CD14-positive monocyte (primary cell): ENCODE measurements at regions not wholly inside any gene's neighbourhood (a gene's known extent, or its start where the extent isn't known, plus 50 kb on each side); places are given as distances from the start of the nearest gene placed in this dataset.
A peak's percentile ranks its signal among the peaks of the same experiment; 100 is the strongest.

Experiments
- DNase-seq, 3 donors: peaks; one replicate each; pipeline ENCODE4 v3.0.0-alpha.2; 2011 to 2022
- H2AFZ ChIP-seq: 2 replicates; pipeline ENCODE4 v1.6.0; 2012; ENCODE audit warnings: mild to moderate bottlenecking, low read depth, low read length, inconsistent platforms; ENCODE audit not compliant: insufficient read depth, poor library complexity, severe bottlenecking
- H3K27ac ChIP-seq, 2 donors: 1 replicate in 1 of 2; 2 replicates in 1 of 2; pipeline ENCODE4 v1.5.1; 2012 to 2013; ENCODE audit warnings: low read length in 2 of 2, control low read depth in 1 of 2, inconsistent platforms in 1 of 2, low read depth in 1 of 2, mild to moderate bottlenecking in 1 of 2
- H3K27me3 ChIP-seq, 2 donors: one replicate each; pipeline versions ENCODE4 v1.6.0 to v1.6.1; 2011 to 2013; ENCODE audit warnings: low read length in 2 of 2; ENCODE audit not compliant: control insufficient read depth in 2 of 2, insufficient read depth in 2 of 2
- H3K36me3 ChIP-seq, 2 donors: replicated peaks in 1 of 2; 1 replicate in 1 of 2; 2 replicates in 1 of 2; pipeline versions ENCODE4 v1.5.1 to v1.6.1; 2012 to 2013; ENCODE audit warnings: low read length in 2 of 2, control low read depth in 1 of 2, inconsistent platforms in 1 of 2, mild to moderate bottlenecking in 1 of 2; ENCODE audit not compliant: insufficient read depth in 2 of 2, control insufficient read depth in 1 of 2
- H3K4me1 ChIP-seq, 2 donors: 1 replicate in 1 of 2; 2 replicates in 1 of 2; pipeline versions ENCODE4 v1.5.1 to v1.6.1; 2012 to 2013; ENCODE audit warnings: low read length in 2 of 2, control low read depth in 1 of 2, inconsistent platforms in 1 of 2, mild to moderate bottlenecking in 1 of 2, moderate library complexity in 1 of 2; ENCODE audit not compliant: insufficient read depth in 2 of 2, control insufficient read depth in 1 of 2
- H3K4me2 ChIP-seq: replicated peaks from 2 replicates; pipeline ENCODE3; 2012; ENCODE audit warnings: low read length, moderate library complexity, mild to moderate bottlenecking; ENCODE audit not compliant: poor library complexity, severe bottlenecking; ENCODE audit errors: extremely low read depth
- H3K4me3 ChIP-seq, 3 experiments: fragments of 200-600 bp in 1 of 3; sonication (generic) in 1 of 3; replicated peaks in 1 of 3; 1 replicate in 2 of 3; 2 replicates in 1 of 3; pipeline ENCODE4 v1.5.1; 2011 to 2013; ENCODE audit warnings: low read length in 3 of 3, mild to moderate bottlenecking in 3 of 3, control low read depth in 2 of 3, low read depth in 2 of 3, inconsistent platforms in 1 of 3, moderate library complexity in 1 of 3
- H3K79me2 ChIP-seq: 2 replicates; pipeline ENCODE4 v1.6.0; 2012; ENCODE audit warnings: mild to moderate bottlenecking, control low read depth, inconsistent platforms, low read length, moderate library complexity; ENCODE audit not compliant: insufficient read depth
- H3K9ac ChIP-seq: 2 replicates; pipeline ENCODE4 v1.6.0; 2017; ENCODE audit warnings: low read length, mild to moderate bottlenecking; ENCODE audit not compliant: insufficient read depth, poor library complexity, severe bottlenecking
- H3K9me3 ChIP-seq, 2 donors: replicated peaks in 1 of 2; 1 replicate in 1 of 2; 2 replicates in 1 of 2; pipeline versions ENCODE4 v1.5.1 to v1.6.1; 2012 to 2013; ENCODE audit warnings: low read length in 2 of 2, control low read depth in 1 of 2; ENCODE audit not compliant: control insufficient read depth in 1 of 2, insufficient read depth in 1 of 2
- H4K20me1 ChIP-seq: 2 replicates; pipeline ENCODE4 v1.6.0; 2012; ENCODE audit warnings: mild to moderate bottlenecking, low read length, control low read depth, moderate library complexity; ENCODE audit not compliant: insufficient read depth
- H3K27ac Mint-ChIP-seq, 7 donors: one replicate each; pipeline ENCODE4 v1.8.0; 2020; ENCODE audit warnings: mild to moderate bottlenecking in 7 of 7, mixed read lengths in 7 of 7, moderate library complexity in 6 of 7, inconsistent platforms in 2 of 7
- H3K27me3 Mint-ChIP-seq, 3 donors: one replicate each; pipeline ENCODE4 v1.8.0; 2021 to 2022; ENCODE audit warnings: low read depth in 3 of 3, mild to moderate bottlenecking in 3 of 3, mixed read lengths in 3 of 3, moderate library complexity in 3 of 3, inconsistent platforms in 1 of 3
- H3K36me3 Mint-ChIP-seq, 2 donors: one replicate each; pipeline ENCODE4 v1.8.0; 2020; ENCODE audit warnings: mixed read lengths in 2 of 2, inconsistent platforms in 1 of 2, mild to moderate bottlenecking in 1 of 2
- H3K4me1 Mint-ChIP-seq: one replicate; pipeline ENCODE4 v1.8.0; 2020; ENCODE audit warnings: mild to moderate bottlenecking, mixed read lengths
- H3K4me3 Mint-ChIP-seq, 2 donors: one replicate each; pipeline ENCODE4 v1.8.0; 2020; ENCODE audit warnings: mild to moderate bottlenecking in 2 of 2, mixed read lengths in 2 of 2, moderate library complexity in 1 of 2
- H3K9me3 Mint-ChIP-seq, 7 donors: one replicate each; pipeline ENCODE4 v1.8.0; 2020 to 2022; ENCODE audit warnings: mixed read lengths in 7 of 7, mild to moderate bottlenecking in 6 of 7, moderate library complexity in 6 of 7, inconsistent platforms in 2 of 7
- WGBS: methylation state at CpG from one replicate; pipeline ENCODE4 v1.1.5; 2013; ENCODE audit warnings: missing lambda C conversion rate; ENCODE audit not compliant: insufficient coverage; 5-methylcytosine and 5-hydroxymethylcytosine counted together
- intact Hi-C, 2 donors: fragments of 100-400 bp; cut with micrococcal nuclease; formaldehyde crosslinking; loops; one replicate each; pipeline versions ENCODE4 v1.15.0 to v1.15.1; 2023
- TF ChIP-seq, protein P1 (sequence below): fragments of 200-600 bp; IDR thresholded peaks from one replicate; pipeline ENCODE4 v1.8.0; 2022; ENCODE audit warnings: antibody characterized with exemption, mild to moderate bottlenecking

GRCh38 chr13:79886601-79887000 lies 405.6 kb downstream of the NDFIP2 start:
- H3K27ac ChIP-seq, result no peak overlapping the region
- H3K9ac ChIP-seq, result no peak overlapping the region
- Mint-ChIP-seq H3K4me3 (no peak overlapping the region), H3K9me3 (peaks cover 2 to 19% (median 10%) of the 10 kb centered on the region in 7 donors), H3K27ac (no peak overlapping the region), H3K36me3 (peaks cover 0 to 2% of the 10 kb centered on the region in 2 donors), H3K4me1 (peaks cover 24% of the 10 kb centered on the region), H3K27me3 (peaks cover 0 to 6% (median 0%) of the 10 kb centered on the region in 3 donors)
- no peaks in the 10 kb centered on the region for H3K79me2 ChIP-seq
- H3K36me3 ChIP-seq, result no peaks in the 10 kb centered on the region
- H4K20me1 ChIP-seq, result no peaks in the 10 kb centered on the region
- no CpG with 5 or more reads among the region's 3 CpGs for WGBS
- H3K9me3 ChIP-seq, result no peaks in the 10 kb centered on the region
- no peak for DNase-seq
- TF ChIP-seq, protein P1, sequence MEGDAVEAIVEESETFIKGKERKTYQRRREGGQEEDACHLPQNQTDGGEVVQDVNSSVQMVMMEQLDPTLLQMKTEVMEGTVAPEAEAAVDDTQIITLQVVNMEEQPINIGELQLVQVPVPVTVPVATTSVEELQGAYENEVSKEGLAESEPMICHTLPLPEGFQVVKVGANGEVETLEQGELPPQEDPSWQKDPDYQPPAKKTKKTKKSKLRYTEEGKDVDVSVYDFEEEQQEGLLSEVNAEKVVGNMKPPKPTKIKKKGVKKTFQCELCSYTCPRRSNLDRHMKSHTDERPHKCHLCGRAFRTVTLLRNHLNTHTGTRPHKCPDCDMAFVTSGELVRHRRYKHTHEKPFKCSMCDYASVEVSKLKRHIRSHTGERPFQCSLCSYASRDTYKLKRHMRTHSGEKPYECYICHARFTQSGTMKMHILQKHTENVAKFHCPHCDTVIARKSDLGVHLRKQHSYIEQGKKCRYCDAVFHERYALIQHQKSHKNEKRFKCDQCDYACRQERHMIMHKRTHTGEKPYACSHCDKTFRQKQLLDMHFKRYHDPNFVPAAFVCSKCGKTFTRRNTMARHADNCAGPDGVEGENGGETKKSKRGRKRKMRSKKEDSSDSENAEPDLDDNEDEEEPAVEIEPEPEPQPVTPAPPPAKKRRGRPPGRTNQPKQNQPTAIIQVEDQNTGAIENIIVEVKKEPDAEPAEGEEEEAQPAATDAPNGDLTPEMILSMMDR, result no peak
- no peak overlapping the region for H3K4me3 ChIP-seq
- peaks cover 22 to 25% of the 10 kb centered on the region in 2 donors for H3K4me1 ChIP-seq
- no peak overlapping the region for H3K4me2 ChIP-seq
- intact Hi-C loops, result no loop called here
- H2AFZ ChIP-seq, result no peak overlapping the region
- no peaks in the 10 kb centered on the region for H3K27me3 ChIP-seq

DNA sequence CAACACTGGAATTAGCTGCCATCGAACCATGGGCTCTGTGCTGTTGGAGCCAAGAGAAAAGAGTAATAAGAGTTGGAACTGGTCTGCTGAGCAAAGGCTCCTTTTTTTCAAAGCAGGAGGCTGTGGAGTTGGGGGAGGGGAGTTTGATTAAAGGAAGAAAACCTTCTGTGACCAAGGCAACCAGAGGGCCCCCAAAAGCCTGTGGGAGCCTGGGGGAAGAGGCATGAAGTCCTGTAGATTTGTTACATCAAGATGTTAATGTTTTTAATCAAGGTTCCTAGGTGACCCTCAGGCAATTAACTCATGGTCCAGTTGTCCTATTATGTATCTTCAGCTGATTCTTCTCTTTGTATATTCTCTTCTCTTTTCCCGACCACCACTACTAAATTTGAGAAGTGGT lies 403.9 kb downstream of the NDFIP2 start:
- no peak overlapping the region for H3K4me3 Mint-ChIP-seq
- Histone ChIP-seq H3K9ac (no peak overlapping the region), H3K4me2 (no peak overlapping the region), H3K36me3 (no peaks in the 10 kb centered on the region), H3K27ac (no peak overlapping the region), H4K20me1 (no peaks in the 10 kb centered on the region), H3K4me1 (peaks cover 39 to 42% of the 10 kb centered on the region in 2 donors), H2AFZ (no peak overlapping the region), H3K9me3 (no peaks in the 10 kb centered on the region), H3K79me2 (no peaks in the 10 kb centered on the region), H3K27me3 (no peaks in the 10 kb centered on the region), H3K4me3 (no peak overlapping the region)
- peak overlapping the region in 2 of 7 donors; percentile 5 to 43 for H3K27ac Mint-ChIP-seq
- peaks cover 0 to 6% (median 0%) of the 10 kb centered on the region in 3 donors for H3K27me3 Mint-ChIP-seq
- H3K9me3 Mint-ChIP-seq, result peaks cover 9 to 24% (median 11%) of the 10 kb centered on the region in 7 donors
- H3K4me1 Mint-ChIP-seq, result peaks cover 38% of the 10 kb centered on the region
- WGBS, result 100% methylated on average over 1 of the region's 2 CpGs
- no peak for DNase-seq
- TF ChIP-seq, protein P1, result no peak
- intact Hi-C loops, result no loop called here
- peaks cover 0 to 4% of the 10 kb centered on the region in 2 donors for H3K36me3 Mint-ChIP-seq
